NOMO-1 treated with DMSO at 0.1 percent for 48 hours (cell line): ENCODE measurements at regions not wholly inside any gene's neighbourhood (a gene's known extent, or its start where the extent isn't known, plus 50 kb on each side); places are given as distances from the start of the nearest gene placed in this dataset.
"Not testable (repeated sequence)": the region's sequence is repeated elsewhere in the genome, so short reads cannot be mapped to it uniquely, and the experiment has no call there.

Experiments
- DNase-seq: peaks from one replicate; lab custom pipeline; 2025; ENCODE audit not compliant: unreplicated experiment; lab: John Stamatoyannopoulos, UW

GRCh38 chr10:18735711-18736110 is 76.5 kb downstream of the ARL5B start:
- no peak for DNase-seq

GRCh38 chr10:18737236-18737635 is 78.0 kb downstream of the ARL5B start:
- no peak for DNase-seq

- DNase-seq: no peak
Observed at GRCh38 chr10:18737841-18738240, 78.6 kb downstream of the ARL5B start.

- DNase-seq: no peak
Observed at GRCh38 chr10:18738835-18739234, 79.6 kb downstream of the ARL5B start.

- DNase-seq: no peak
Observed at GRCh38 chr10:18743926-18744325, 84.7 kb downstream of the ARL5B start.

- DNase-seq: no peak
Observed at GRCh38 chr10:18753312-18753895, 94.2 kb downstream of the ARL5B start.

- no peak for DNase-seq
Observed at GRCh38 chr10:18759575-18759974, 100.3 kb downstream of the ARL5B start.

GRCh38 chr10:18760836-18761235 is 101.6 kb downstream of the ARL5B start:
- no peak for DNase-seq

GRCh38 chr10:18767981-18768380 is 108.8 kb downstream of the ARL5B start:
- no peak for DNase-seq

- DNase-seq: no peak
Observed at GRCh38 chr10:18773180-18773579, 113.9 kb downstream of the ARL5B start.

- no peak for DNase-seq
Observed at GRCh38 chr10:18777258-18777657, 118.0 kb downstream of the ARL5B start.

GRCh38 chr10:18786478-18786877 is 127.2 kb downstream of the ARL5B start:
- no peak for DNase-seq

- DNase-seq: no peak
Observed at GRCh38 chr10:18793951-18794350, 134.7 kb downstream of the ARL5B start.

- no peak for DNase-seq
Observed at GRCh38 chr10:18795549-18795948, 136.3 kb downstream of the ARL5B start.

GRCh38 chr10:18797286-18797685 is 138.1 kb downstream of the ARL5B start:
- DNase-seq: no peak

GRCh38 chr10:18822156-18822555 is 162.9 kb downstream of the ARL5B start:
- peak; percentile 0 for DNase-seq

- no peak for DNase-seq
Observed at GRCh38 chr10:18829259-18829658, 170.0 kb downstream of the ARL5B start.

GRCh38 chr10:18830277-18830676 is 171.0 kb downstream of the ARL5B start:
- DNase-seq: no peak

GRCh38 chr10:18856623-18857022 is 192.0 kb upstream of the MALRD1 start:
- not testable (repeated sequence) for DNase-seq

GRCh38 chr10:18859659-18860058 is 188.9 kb upstream of the MALRD1 start:
- no peak for DNase-seq

- DNase-seq: no peak
Observed at GRCh38 chr10:18860186-18860585, 188.4 kb upstream of the MALRD1 start.

- DNase-seq: no peak
Observed at GRCh38 chr10:18860631-18861240, 187.9 kb upstream of the MALRD1 start.

GRCh38 chr10:18861382-18861781 is 187.2 kb upstream of the MALRD1 start:
- DNase-seq: no peak
